Cardiac fibroblast (primary cell): ENCODE measurements at regions not wholly inside any gene's neighbourhood (a gene's known extent, or its start where the extent isn't known, plus 50 kb on each side); places are given as distances from the start of the nearest gene placed in this dataset.
A peak's percentile ranks its signal among the peaks of the same experiment; 100 is the strongest.

Source experiments
- DNase-seq, 2 donors: peaks; one replicate each; pipeline versions ENCODE4 v3.0.0 to v3.0.0-alpha.2; 2010; ENCODE audit warnings: low read depth in 2 of 2
- H3K4me3 ChIP-seq, 2 donors: replicated peaks in 1 of 2; 1 replicate in 1 of 2; 2 replicates in 1 of 2; pipeline ENCODE4 v1.5.1; 2011; ENCODE audit warnings: low read depth in 2 of 2, low read length in 2 of 2, mild to moderate bottlenecking in 2 of 2, moderate library complexity in 1 of 2
- CTCF ChIP-seq: IDR thresholded peaks from one replicate; pipeline ENCODE4 v1.5.1; 2011; ENCODE audit warnings: low read depth, mild to moderate bottlenecking, low read length, inconsistent platforms

GRCh38 chr4:183026701-183027100 is 72.4 kb upstream of the WWC2 start:
- no peak for DNase-seq
- no peak for TF ChIP-seq CTCF

GRCh38 chr4:183022617-183023016 is 76.4 kb upstream of the WWC2 start:
- no peak for DNase-seq
- H3K4me3 ChIP-seq, result no peak overlapping the region
- TF ChIP-seq CTCF, result no peak

More at GRCh38 chr4:183026701-183027100, 72.4 kb upstream of the WWC2 start:
- no peak overlapping the region for H3K4me3 ChIP-seq

- DNase-seq, result no peak
- TF ChIP-seq CTCF, result no peak
- no peak overlapping the region for H3K4me3 ChIP-seq
Observed at GRCh38 chr4:183017962-183018361, 81.1 kb upstream of the WWC2 start.

GRCh38 chr4:183014361-183015084 is 84.5 kb upstream of the WWC2 start:
- TF ChIP-seq CTCF, result no peak
- H3K4me3 ChIP-seq, result no peak overlapping the region
- DNase-seq, result peak; percentile 1 to 19

- DNase-seq, result no peak
- TF ChIP-seq CTCF, result no peak
- H3K4me3 ChIP-seq, result no peak overlapping the region
Observed at GRCh38 chr4:183013730-183014002, 85.4 kb upstream of the WWC2 start.

- no peak overlapping the region for H3K4me3 ChIP-seq
- DNase-seq, result no peak
- no peak for TF ChIP-seq CTCF
Observed at GRCh38 chr4:183012879-183013729, 86.0 kb upstream of the WWC2 start.
